ENCODE measurements at regions not wholly inside any gene's neighbourhood (a gene's known extent, or its start where the extent isn't known, plus 50 kb on each side); places are given as distances from the start of the nearest gene placed in this dataset.

DNA sequence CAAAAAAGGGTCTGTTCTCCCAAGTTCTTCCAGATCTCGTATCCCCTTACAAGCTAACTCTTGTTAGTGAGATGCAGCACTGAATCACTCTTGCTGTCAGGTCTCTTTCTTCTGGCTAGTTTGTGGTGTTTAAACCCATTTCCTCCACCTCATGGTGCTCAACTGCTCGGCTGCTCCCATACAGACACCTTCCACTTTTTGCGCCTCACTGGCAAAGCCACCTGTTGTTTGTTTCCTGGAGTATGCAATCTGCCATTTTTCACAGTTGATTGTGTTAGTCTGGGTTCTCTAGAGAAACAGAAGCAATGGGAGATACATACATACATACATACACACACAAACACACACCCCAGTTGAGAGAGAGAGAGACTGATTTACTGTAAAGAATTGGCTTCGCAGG is 124.4 kb upstream of the SP8 start:
- in situ Hi-C loops (cut with MboI; ENCODE audit: low sequenced_read_pairs) (no loop called here), intact Hi-C loops (cut with micrococcal nuclease) (no loop called here), dilution Hi-C loops (cut with HindIII; ENCODE audit: low sequenced_read_pairs, unreplicated experiment) (no loop called here)
- Histone ChIP-seq H3K4me3 (ENCODE audit: insufficient read depth, low read depth, low read length) (no peak overlapping the region), H3K18ac (ENCODE audit: low read depth, low read length) (no peak overlapping the region), H3K27me3 (ENCODE audit: control insufficient read depth, insufficient read depth, low read length) (no peaks in the 10 kb centered on the region), H3K9me3 (ENCODE audit: control insufficient read depth, insufficient read depth, low read length) (peaks cover 13% of the 10 kb centered on the region), H3K4me1 (ENCODE audit: control insufficient read depth, insufficient read depth, low read length) (no peaks in the 10 kb centered on the region), H2BK20ac (ENCODE audit: low read depth, low read length) (no peak overlapping the region), H2BK15ac (ENCODE audit: low read depth, low read length) (no peak overlapping the region), H3K14ac (replicated peaks; ENCODE audit: low read depth, low read length) (no peak overlapping the region), H2BK120ac (ENCODE audit: low read depth, low read length) (no peak overlapping the region), H4K91ac (ENCODE audit: insufficient read depth, low read depth, low read length) (no peak overlapping the region), H2BK5ac (ENCODE audit: low read depth, low read length, poor library complexity, severe bottlenecking) (no peak overlapping the region), H3K56ac (ENCODE audit: extremely low read depth, insufficient read depth, low read length) (no peak overlapping the region), H4K5ac (ENCODE audit: low read depth, low read length) (no peak overlapping the region), H3K36me3 (ENCODE audit: control insufficient read depth, insufficient read depth, low read length) (no peaks in the 10 kb centered on the region), H4K8ac (ENCODE audit: low read depth in 2 of 2, low read length in 2 of 2) (no peak overlapping the region), H2AK9ac (replicated peaks; ENCODE audit: low read depth, low read length, poor library complexity) (no peak overlapping the region), H3K4me2 (ENCODE audit: low read depth, low read length) (no peak overlapping the region), H2AFZ (replicated peaks; ENCODE audit: low read length, poor library complexity) (no peak overlapping the region), H4K20me1 (ENCODE audit: insufficient read depth, low read length) (no peaks in the 10 kb centered on the region), H3K9ac (ENCODE audit: low read depth, low read length) (no peak overlapping the region), H3K4ac (ENCODE audit: low read depth, low read length) (no peak overlapping the region), H3K27ac (ENCODE audit: insufficient read depth, low read length) (no peak overlapping the region), H3K79me1 (ENCODE audit: low read depth in 1 of 2, low read length in 2 of 2) (no peaks in the 10 kb centered on the region), H3K23ac (ENCODE audit: low read depth, low read length) (no peak overlapping the region), H3K9me1 (ENCODE audit: insufficient read depth, low read length) (no peaks in the 10 kb centered on the region), H2AK5ac (ENCODE audit: low read depth, low read length) (no peak overlapping the region)
- no peak for TF ChIP-seq SMC3 (IDR thresholded peaks at IDR 0.05; ENCODE audit: low read depth, low read length)
- TF ChIP-seq MXI1 (IDR thresholded peaks at IDR 0.05; ENCODE audit: borderline replicate concordance, low read depth, low read length), result no peak
- no peak for TF ChIP-seq RFX5 (IDR thresholded peaks at IDR 0.05; ENCODE audit: low read depth, low read length)
- TF ChIP-seq RAD21 (IDR thresholded peaks at IDR 0.05; ENCODE audit: low read length), result no peak
- TF ChIP-seq CTCF (conservative IDR thresholded peaks at IDR 0.05; ENCODE audit: low read depth, low read length), result no peak
- TF ChIP-seq USF2 (IDR thresholded peaks at IDR 0.05; ENCODE audit: low read depth, low read length), result no peak
- no peak for TF ChIP-seq NFE2L2 (IDR thresholded peaks at IDR 0.05; ENCODE audit: low read depth, low read length)
- no peak for TF ChIP-seq MAFK (IDR thresholded peaks at IDR 0.05; ENCODE audit: low read depth, low read length)
- TF ChIP-seq CHD1 (IDR thresholded peaks at IDR 0.05; ENCODE audit: low read depth, low read length), result no peak
- no peak for TF ChIP-seq BHLHE40 (IDR thresholded peaks at IDR 0.05; ENCODE audit: low read depth, low read length)
- TF ChIP-seq, protein P1, sequence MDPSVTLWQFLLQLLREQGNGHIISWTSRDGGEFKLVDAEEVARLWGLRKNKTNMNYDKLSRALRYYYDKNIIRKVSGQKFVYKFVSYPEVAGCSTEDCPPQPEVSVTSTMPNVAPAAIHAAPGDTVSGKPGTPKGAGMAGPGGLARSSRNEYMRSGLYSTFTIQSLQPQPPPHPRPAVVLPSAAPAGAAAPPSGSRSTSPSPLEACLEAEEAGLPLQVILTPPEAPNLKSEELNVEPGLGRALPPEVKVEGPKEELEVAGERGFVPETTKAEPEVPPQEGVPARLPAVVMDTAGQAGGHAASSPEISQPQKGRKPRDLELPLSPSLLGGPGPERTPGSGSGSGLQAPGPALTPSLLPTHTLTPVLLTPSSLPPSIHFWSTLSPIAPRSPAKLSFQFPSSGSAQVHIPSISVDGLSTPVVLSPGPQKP (IDR thresholded peaks at IDR 0.05; ENCODE audit: borderline replicate concordance, low read depth, low read length), result no peak
- TF ChIP-seq FOS (IDR thresholded peaks at IDR 0.05; ENCODE audit: low read depth, low read length), result no peak
- ChIA-PET CTCF (no interaction called here), POLR2A (ENCODE audit: unreplicated experiment) (no interaction called here)
- DNase-seq (no peak), ATAC-seq (ENCODE audit: low read depth) (no peak)
- no TSS peak for BruUV-seq (replicated peaks)
- no CpG with 5 or more reads among the region's 4 CpGs for WGBS, 2 experiments (ENCODE audit: extremely low coverage in 2 of 2, insufficient read length in 1 of 2)
